Sigmoid colon (tissue), 6 donors: ENCODE measurements at regions not wholly inside any gene's neighbourhood (a gene's known extent, or its start where the extent isn't known, plus 50 kb on each side); places are given as distances from the start of the nearest gene placed in this dataset.
A peak's percentile ranks its signal among the peaks of the same experiment; 100 is the strongest.

Source experiments
- DNase-seq: peaks from one replicate; pipeline ENCODE4 v3.0.0-alpha.2; 2019
- H3K27ac ChIP-seq, 4 donors: fragments of 200-600 bp; sonication (generic); one replicate each; pipeline ENCODE4 v1.5.1; 2016 to 2019; ENCODE audit warnings: mild to moderate bottlenecking in 1 of 4
- H3K27me3 ChIP-seq, 3 donors: fragments of 200-600 bp; sonication (generic); one replicate each; pipeline ENCODE4 v1.5.1; 2019; ENCODE audit warnings: mild to moderate bottlenecking in 1 of 3
- H3K36me3 ChIP-seq, 4 donors: fragments of 200-600 bp; sonication (generic); one replicate each; pipeline ENCODE4 v1.5.1; 2016 to 2019
- H3K4me1 ChIP-seq, 4 donors: fragments of 200-600 bp; sonication (generic); one replicate each; pipeline ENCODE4 v1.5.1; 2017 to 2019
- H3K4me3 ChIP-seq, 4 donors: fragments of 200-600 bp; sonication (generic); one replicate each; pipeline ENCODE4 v1.5.1; 2017 to 2019; ENCODE audit warnings: mild to moderate bottlenecking in 2 of 4, moderate library complexity in 1 of 4
- H3K9me3 ChIP-seq, 4 donors: fragments of 200-600 bp in 3 of 4; sonication (generic) in 3 of 4; one replicate each; pipeline versions ENCODE4 v1.5.1 to v1.6.1; 2013 to 2019
- EP300 ChIP-seq, 4 donors: sonication (generic); formaldehyde crosslinking; IDR thresholded peaks; one replicate each; pipeline ENCODE4 v1.6.1; 2017; ENCODE audit warnings: antibody characterized with exemption in 4 of 4
- POLR2A ChIP-seq, 2 donors: fragments of 450-650 bp; IDR thresholded peaks; one replicate each; pipeline ENCODE4 v1.6.1; 2016; ENCODE audit warnings: antibody characterized with exemption in 2 of 2, mild to moderate bottlenecking in 2 of 2, moderate library complexity in 2 of 2
- POLR2AphosphoS5 ChIP-seq, 4 donors: sonication (generic); formaldehyde crosslinking; IDR thresholded peaks; one replicate each; pipeline ENCODE4 v1.6.1; 2017; ENCODE audit warnings: antibody characterized with exemption in 4 of 4
- WGBS, 2 donors: extraction: QIAGEN DNeasy Blood & Tissue Kit; methylation state at CpG; one replicate each; pipeline ENCODE4 v1.1.7; 2013; 5-methylcytosine and 5-hydroxymethylcytosine counted together
- intact Hi-C: fragments of 100-400 bp; cut with DNase I; formaldehyde crosslinking; loops from one replicate; pipeline ENCODE4 v1.15.1; 2023
- TF ChIP-seq, protein P1 (sequence below), 4 experiments: fragments of 450-650 bp in 3 of 4; fragments of 200-600 bp in 1 of 4; IDR thresholded peaks; one replicate each; pipeline ENCODE4 v1.5.1; 2016 to 2019; ENCODE audit warnings: antibody characterized with exemption in 4 of 4, mild to moderate bottlenecking in 3 of 4, moderate library complexity in 2 of 4
- donor health status: healthy with polysubstance abuse.
- donor health status: healthy.

DNA sequence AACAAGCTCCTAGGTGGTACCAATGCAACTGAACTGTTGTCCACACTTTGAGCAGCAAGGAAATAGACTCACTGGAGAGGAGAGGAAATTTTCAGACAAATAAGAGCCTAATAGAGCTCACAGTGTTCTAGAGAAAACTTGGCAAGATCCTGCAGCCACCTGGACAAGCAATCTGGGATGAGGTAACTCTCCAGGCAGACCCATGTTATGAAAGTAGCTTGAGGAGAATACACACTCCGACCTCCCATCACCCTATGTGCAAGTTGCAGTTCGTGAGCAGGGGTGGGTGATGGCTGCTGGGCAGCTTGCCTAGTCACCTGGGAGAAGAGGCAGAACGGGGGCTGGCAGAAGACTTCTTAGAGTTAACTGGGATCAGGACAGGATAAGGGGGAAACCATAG, 102.2 kb downstream of the KLF4 start:
- Histone ChIP-seq H3K27me3 (no peaks in the 10 kb centered on the region), H3K9me3 (no peaks in the 10 kb centered on the region), H3K4me1 (peaks cover 0 to 22% (median 0%) of the 10 kb centered on the region in 4 donors), H3K36me3 (no peaks in the 10 kb centered on the region), H3K4me3 (no peak overlapping the region), H3K27ac (peak overlapping the region in 2 of 4 donors; percentile 34 to 42)
- no peak for TF ChIP-seq POLR2A (IDR thresholded peaks at IDR 0.05)
- TF ChIP-seq POLR2AphosphoS5 (IDR thresholded peaks at IDR 0.05), result peak in 1 of 4 donors; percentile 8
- 52 to 77% methylated on average over 3 of the region's 3 CpGs for WGBS, 2 donors
- peak; percentile 76 for DNase-seq
- intact Hi-C loops, result no loop called here

DNA sequence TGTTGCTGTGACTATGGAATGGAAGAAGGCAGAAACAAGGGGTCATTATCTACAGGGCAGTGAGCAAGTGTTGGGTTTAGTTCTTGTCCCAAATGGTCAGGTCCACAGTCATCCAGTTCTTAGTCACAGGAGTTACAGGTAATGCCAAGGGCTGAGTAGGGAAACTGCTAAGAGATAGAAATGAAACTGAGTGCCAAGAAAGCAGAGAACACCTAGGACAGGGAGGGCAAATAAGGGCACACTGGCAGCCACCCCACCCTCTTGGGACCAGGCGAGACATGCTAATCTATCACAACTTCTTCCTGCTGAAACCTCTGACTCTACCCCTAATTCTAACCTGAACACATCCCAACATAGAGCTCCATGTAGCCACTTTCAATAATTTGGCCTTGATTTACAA, 103.2 kb downstream of the KLF4 start:
- peaks cover 0 to 22% (median 0%) of the 10 kb centered on the region in 4 donors for H3K4me1 ChIP-seq
- no peak for DNase-seq
- no peak overlapping the region for H3K27ac ChIP-seq
- no peak for TF ChIP-seq POLR2AphosphoS5 (IDR thresholded peaks at IDR 0.05)
- TF ChIP-seq POLR2A (IDR thresholded peaks at IDR 0.05), result no peak
- TF ChIP-seq, protein P1, sequence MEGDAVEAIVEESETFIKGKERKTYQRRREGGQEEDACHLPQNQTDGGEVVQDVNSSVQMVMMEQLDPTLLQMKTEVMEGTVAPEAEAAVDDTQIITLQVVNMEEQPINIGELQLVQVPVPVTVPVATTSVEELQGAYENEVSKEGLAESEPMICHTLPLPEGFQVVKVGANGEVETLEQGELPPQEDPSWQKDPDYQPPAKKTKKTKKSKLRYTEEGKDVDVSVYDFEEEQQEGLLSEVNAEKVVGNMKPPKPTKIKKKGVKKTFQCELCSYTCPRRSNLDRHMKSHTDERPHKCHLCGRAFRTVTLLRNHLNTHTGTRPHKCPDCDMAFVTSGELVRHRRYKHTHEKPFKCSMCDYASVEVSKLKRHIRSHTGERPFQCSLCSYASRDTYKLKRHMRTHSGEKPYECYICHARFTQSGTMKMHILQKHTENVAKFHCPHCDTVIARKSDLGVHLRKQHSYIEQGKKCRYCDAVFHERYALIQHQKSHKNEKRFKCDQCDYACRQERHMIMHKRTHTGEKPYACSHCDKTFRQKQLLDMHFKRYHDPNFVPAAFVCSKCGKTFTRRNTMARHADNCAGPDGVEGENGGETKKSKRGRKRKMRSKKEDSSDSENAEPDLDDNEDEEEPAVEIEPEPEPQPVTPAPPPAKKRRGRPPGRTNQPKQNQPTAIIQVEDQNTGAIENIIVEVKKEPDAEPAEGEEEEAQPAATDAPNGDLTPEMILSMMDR (IDR thresholded peaks at IDR 0.05), result no peak
- no peak for TF ChIP-seq EP300 (IDR thresholded peaks at IDR 0.05)
- H3K9me3 ChIP-seq, result no peaks in the 10 kb centered on the region
- 55 to 60% methylated on average over 1 of the region's 1 CpG for WGBS, 2 donors
- H3K36me3 ChIP-seq, result no peaks in the 10 kb centered on the region
- H3K27me3 ChIP-seq, result no peaks in the 10 kb centered on the region
- no peak overlapping the region for H3K4me3 ChIP-seq
- intact Hi-C loops, result no loop called here
